ENCODE measurements at regions not wholly inside any gene's neighbourhood (a gene's known extent, or its start where the extent isn't known, plus 50 kb on each side); places are given as distances from the start of the nearest gene placed in this dataset.

- Mint-ChIP-seq H3K36me3 (no peaks in the 10 kb centered on the region), H3K4me1 (peaks cover 0 to 4% of the 10 kb centered on the region in 2 donors), H3K9me3 (peaks cover 0 to 5% of the 10 kb centered on the region in 2 donors), H3K27ac (no peak overlapping the region), H3K27me3 (ENCODE audit: low read depth in 2 of 2) (no peaks in the 10 kb centered on the region), H3K4me3 (no peak overlapping the region)
- Histone ChIP-seq H3K27ac (ENCODE audit: low read length) (no peak overlapping the region), H3K36me3 (ENCODE audit: control insufficient read depth, insufficient read depth, low read length) (no peaks in the 10 kb centered on the region), H3K9me3 (ENCODE audit: control insufficient read depth, insufficient read depth, low read length) (no peaks in the 10 kb centered on the region), H3K27me3 (ENCODE audit: control insufficient read depth, insufficient read depth, low read length) (no peaks in the 10 kb centered on the region), H3K4me1 (ENCODE audit: control insufficient read depth, insufficient read depth, low read length) (no peaks in the 10 kb centered on the region), H3K4me3 (ENCODE audit: low read length) (no peak overlapping the region)
- no CpG with 5 or more reads among the region's 1 CpG for WGBS (ENCODE audit: insufficient coverage)
- DNase-seq (no peak), ATAC-seq (no peak)
- intact Hi-C loops (cut with micrococcal nuclease) = no loop called here
- no peak for TF ChIP-seq CTCF (IDR thresholded peaks at IDR 0.05)
Observed at GRCh38 chr9:29798599-29798998, 2225.3 kb upstream of the C9orf72 start.

GRCh38 chr9:29799227-29799626, 2225.9 kb upstream of the C9orf72 start:
- Mint-ChIP-seq H3K4me1 (peaks cover 0 to 4% of the 10 kb centered on the region in 2 donors), H3K27me3 (ENCODE audit: low read depth in 2 of 2) (no peaks in the 10 kb centered on the region), H3K9me3 (peaks cover 0 to 5% of the 10 kb centered on the region in 2 donors), H3K27ac (no peak overlapping the region), H3K4me3 (no peak overlapping the region), H3K36me3 (no peaks in the 10 kb centered on the region)
- Histone ChIP-seq H3K9me3 (ENCODE audit: control insufficient read depth, insufficient read depth, low read length) (no peaks in the 10 kb centered on the region), H3K27ac (ENCODE audit: low read length) (no peak overlapping the region), H3K4me3 (ENCODE audit: low read length) (no peak overlapping the region), H3K4me1 (ENCODE audit: control insufficient read depth, insufficient read depth, low read length) (no peaks in the 10 kb centered on the region), H3K36me3 (ENCODE audit: control insufficient read depth, insufficient read depth, low read length) (no peaks in the 10 kb centered on the region), H3K27me3 (ENCODE audit: control insufficient read depth, insufficient read depth, low read length) (no peaks in the 10 kb centered on the region)
- WGBS (ENCODE audit: insufficient coverage) = no CpG with 5 or more reads among the region's 2 CpGs
- DNase-seq (no peak), ATAC-seq (no peak)
- intact Hi-C loops (cut with micrococcal nuclease) = no loop called here
- no peak for TF ChIP-seq CTCF (IDR thresholded peaks at IDR 0.05)

GRCh38 chr9:29800821-29801220, 2227.5 kb upstream of the C9orf72 start:
- Mint-ChIP-seq H3K4me1 (peaks cover 0 to 4% of the 10 kb centered on the region in 2 donors), H3K27me3 (ENCODE audit: low read depth in 2 of 2) (no peaks in the 10 kb centered on the region), H3K4me3 (no peak overlapping the region), H3K27ac (no peak overlapping the region), H3K36me3 (no peaks in the 10 kb centered on the region), H3K9me3 (peaks cover 0 to 2% of the 10 kb centered on the region in 2 donors)
- DNase-seq (no peak), ATAC-seq (no peak)
- no peak overlapping the region for H3K27ac ChIP-seq (ENCODE audit: low read length)
- no peak for TF ChIP-seq CTCF (IDR thresholded peaks at IDR 0.05)
- no peaks in the 10 kb centered on the region for H3K9me3 ChIP-seq (ENCODE audit: control insufficient read depth, insufficient read depth, low read length)
- no peaks in the 10 kb centered on the region for H3K4me1 ChIP-seq (ENCODE audit: control insufficient read depth, insufficient read depth, low read length)
- no peaks in the 10 kb centered on the region for H3K36me3 ChIP-seq (ENCODE audit: control insufficient read depth, insufficient read depth, low read length)
- H3K27me3 ChIP-seq (ENCODE audit: control insufficient read depth, insufficient read depth, low read length) = no peaks in the 10 kb centered on the region
- no peak overlapping the region for H3K4me3 ChIP-seq (ENCODE audit: low read length)
- WGBS (ENCODE audit: insufficient coverage) = 38% methylated on average over 1 of the region's 1 CpG
- intact Hi-C loops (cut with micrococcal nuclease) = no loop called here

DNA sequence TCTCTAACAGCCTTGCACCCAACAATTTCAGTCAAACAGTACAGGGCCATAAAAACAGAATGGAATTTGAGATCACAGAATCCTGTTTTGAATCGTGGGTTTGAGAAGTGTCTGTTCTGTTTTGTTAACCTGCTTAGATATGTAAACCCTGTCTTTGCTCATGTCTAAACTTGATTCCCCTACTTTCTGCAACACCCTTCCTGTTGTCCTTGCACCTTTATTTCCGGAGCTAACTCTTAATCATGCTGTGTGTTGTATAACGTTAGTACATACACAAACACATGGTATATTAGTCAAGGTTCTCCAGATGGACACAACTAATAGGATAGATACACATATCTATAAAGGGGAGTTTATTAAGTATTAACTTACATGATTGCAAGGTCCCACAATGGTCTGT, 2229.2 kb upstream of the C9orf72 start:
- Mint-ChIP-seq H3K27me3 (ENCODE audit: low read depth in 2 of 2) (no peaks in the 10 kb centered on the region), H3K27ac (no peak overlapping the region), H3K4me3 (no peak overlapping the region), H3K4me1 (no peaks in the 10 kb centered on the region), H3K36me3 (no peaks in the 10 kb centered on the region), H3K9me3 (peaks cover 2 to 3% of the 10 kb centered on the region in 2 donors)
- Histone ChIP-seq H3K27me3 (ENCODE audit: control insufficient read depth, insufficient read depth, low read length) (no peaks in the 10 kb centered on the region), H3K4me3 (ENCODE audit: low read length) (no peak overlapping the region), H3K9me3 (ENCODE audit: control insufficient read depth, insufficient read depth, low read length) (no peaks in the 10 kb centered on the region), H3K4me1 (ENCODE audit: control insufficient read depth, insufficient read depth, low read length) (no peaks in the 10 kb centered on the region), H3K27ac (ENCODE audit: low read length) (no peak overlapping the region), H3K36me3 (ENCODE audit: control insufficient read depth, insufficient read depth, low read length) (no peaks in the 10 kb centered on the region)
- DNase-seq (no peak), ATAC-seq (no peak)
- TF ChIP-seq CTCF (IDR thresholded peaks at IDR 0.05) = no peak
- intact Hi-C loops (cut with micrococcal nuclease) = no loop called here
- WGBS (ENCODE audit: insufficient coverage) = 100% methylated on average over 3 of the region's 3 CpGs
